ENCODE measurements at regions not wholly inside any gene's neighbourhood (a gene's known extent, or its start where the extent isn't known, plus 50 kb on each side); places are given as distances from the start of the nearest gene placed in this dataset.
A peak's percentile ranks its signal among the peaks of the same experiment; 100 is the strongest.

DNA sequence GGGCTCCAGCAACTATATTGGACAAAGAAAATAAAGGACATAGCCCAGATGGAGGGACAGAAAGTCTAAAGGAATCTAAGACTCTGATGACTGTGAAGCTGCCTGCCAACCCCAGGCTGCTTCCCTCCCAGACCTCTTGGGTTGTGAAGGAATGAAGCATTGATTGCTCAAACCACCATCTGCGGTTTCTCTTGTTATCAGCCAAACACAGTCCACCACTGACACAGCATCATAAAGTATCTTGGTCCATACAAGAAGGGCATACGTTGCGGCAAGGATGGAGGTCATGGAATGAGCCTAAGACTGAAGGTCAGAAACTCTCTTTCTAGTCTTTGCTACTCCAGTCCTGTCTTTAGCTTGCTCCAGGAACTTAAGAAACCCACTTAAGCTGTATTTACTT, 58.5 kb upstream of the PLXNC1 start (continued):
- TF ChIP-seq, protein P1, sequence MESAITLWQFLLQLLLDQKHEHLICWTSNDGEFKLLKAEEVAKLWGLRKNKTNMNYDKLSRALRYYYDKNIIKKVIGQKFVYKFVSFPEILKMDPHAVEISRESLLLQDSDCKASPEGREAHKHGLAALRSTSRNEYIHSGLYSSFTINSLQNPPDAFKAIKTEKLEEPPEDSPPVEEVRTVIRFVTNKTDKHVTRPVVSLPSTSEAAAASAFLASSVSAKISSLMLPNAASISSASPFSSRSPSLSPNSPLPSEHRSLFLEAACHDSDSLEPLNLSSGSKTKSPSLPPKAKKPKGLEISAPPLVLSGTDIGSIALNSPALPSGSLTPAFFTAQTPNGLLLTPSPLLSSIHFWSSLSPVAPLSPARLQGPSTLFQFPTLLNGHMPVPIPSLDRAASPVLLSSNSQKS (CRISPR knock-in tag; IDR thresholded peaks at IDR 0.05), result no peak
- TF ChIP-seq, protein P2, sequence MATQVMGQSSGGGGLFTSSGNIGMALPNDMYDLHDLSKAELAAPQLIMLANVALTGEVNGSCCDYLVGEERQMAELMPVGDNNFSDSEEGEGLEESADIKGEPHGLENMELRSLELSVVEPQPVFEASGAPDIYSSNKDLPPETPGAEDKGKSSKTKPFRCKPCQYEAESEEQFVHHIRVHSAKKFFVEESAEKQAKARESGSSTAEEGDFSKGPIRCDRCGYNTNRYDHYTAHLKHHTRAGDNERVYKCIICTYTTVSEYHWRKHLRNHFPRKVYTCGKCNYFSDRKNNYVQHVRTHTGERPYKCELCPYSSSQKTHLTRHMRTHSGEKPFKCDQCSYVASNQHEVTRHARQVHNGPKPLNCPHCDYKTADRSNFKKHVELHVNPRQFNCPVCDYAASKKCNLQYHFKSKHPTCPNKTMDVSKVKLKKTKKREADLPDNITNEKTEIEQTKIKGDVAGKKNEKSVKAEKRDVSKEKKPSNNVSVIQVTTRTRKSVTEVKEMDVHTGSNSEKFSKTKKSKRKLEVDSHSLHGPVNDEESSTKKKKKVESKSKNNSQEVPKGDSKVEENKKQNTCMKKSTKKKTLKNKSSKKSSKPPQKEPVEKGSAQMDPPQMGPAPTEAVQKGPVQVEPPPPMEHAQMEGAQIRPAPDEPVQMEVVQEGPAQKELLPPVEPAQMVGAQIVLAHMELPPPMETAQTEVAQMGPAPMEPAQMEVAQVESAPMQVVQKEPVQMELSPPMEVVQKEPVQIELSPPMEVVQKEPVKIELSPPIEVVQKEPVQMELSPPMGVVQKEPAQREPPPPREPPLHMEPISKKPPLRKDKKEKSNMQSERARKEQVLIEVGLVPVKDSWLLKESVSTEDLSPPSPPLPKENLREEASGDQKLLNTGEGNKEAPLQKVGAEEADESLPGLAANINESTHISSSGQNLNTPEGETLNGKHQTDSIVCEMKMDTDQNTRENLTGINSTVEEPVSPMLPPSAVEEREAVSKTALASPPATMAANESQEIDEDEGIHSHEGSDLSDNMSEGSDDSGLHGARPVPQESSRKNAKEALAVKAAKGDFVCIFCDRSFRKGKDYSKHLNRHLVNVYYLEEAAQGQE (IDR thresholded peaks at IDR 0.05; ENCODE audit: borderline replicate concordance), result no peak
- TF ChIP-seq, protein P2 (CRISPR knock-in tag; IDR thresholded peaks at IDR 0.05; ENCODE audit: low read depth), result no peak
- TF ChIP-seq HDGF (IDR thresholded peaks at IDR 0.05), result no peak
- TF ChIP-seq FOS (IDR thresholded peaks at IDR 0.05; ENCODE audit: extremely low read depth, insufficient read length), result no peak
- TF ChIP-seq CREM (IDR thresholded peaks at IDR 0.05; ENCODE audit: low read depth), result peak; percentile 79
- TF ChIP-seq IRF9 (tag; IDR thresholded peaks at IDR 0.05), result no peak
- no peak for TF ChIP-seq TCFL5 (CRISPR knock-in tag; conservative IDR thresholded peaks at IDR 0.05)
- TF ChIP-seq DDX20 (tag; IDR thresholded peaks at IDR 0.05; ENCODE audit: low read depth), result no peak
- TF ChIP-seq KDM2B (CRISPR knock-in tag; IDR thresholded peaks at IDR 0.05), result no peak
- TF ChIP-seq, protein P3, sequence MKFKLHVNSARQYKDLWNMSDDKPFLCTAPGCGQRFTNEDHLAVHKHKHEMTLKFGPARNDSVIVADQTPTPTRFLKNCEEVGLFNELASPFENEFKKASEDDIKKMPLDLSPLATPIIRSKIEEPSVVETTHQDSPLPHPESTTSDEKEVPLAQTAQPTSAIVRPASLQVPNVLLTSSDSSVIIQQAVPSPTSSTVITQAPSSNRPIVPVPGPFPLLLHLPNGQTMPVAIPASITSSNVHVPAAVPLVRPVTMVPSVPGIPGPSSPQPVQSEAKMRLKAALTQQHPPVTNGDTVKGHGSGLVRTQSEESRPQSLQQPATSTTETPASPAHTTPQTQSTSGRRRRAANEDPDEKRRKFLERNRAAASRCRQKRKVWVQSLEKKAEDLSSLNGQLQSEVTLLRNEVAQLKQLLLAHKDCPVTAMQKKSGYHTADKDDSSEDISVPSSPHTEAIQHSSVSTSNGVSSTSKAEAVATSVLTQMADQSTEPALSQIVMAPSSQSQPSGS (CRISPR knock-in tag; IDR thresholded peaks at IDR 0.05), result no peak
- TF ChIP-seq TEAD2 (tag; IDR thresholded peaks at IDR 0.05), result no peak
- TF ChIP-seq SRSF9 (IDR thresholded peaks at IDR 0.05; ENCODE audit: borderline replicate concordance, low read depth, low read length), result no peak
- TF ChIP-seq, protein P4, sequence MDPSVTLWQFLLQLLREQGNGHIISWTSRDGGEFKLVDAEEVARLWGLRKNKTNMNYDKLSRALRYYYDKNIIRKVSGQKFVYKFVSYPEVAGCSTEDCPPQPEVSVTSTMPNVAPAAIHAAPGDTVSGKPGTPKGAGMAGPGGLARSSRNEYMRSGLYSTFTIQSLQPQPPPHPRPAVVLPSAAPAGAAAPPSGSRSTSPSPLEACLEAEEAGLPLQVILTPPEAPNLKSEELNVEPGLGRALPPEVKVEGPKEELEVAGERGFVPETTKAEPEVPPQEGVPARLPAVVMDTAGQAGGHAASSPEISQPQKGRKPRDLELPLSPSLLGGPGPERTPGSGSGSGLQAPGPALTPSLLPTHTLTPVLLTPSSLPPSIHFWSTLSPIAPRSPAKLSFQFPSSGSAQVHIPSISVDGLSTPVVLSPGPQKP (CRISPR knock-in tag; IDR thresholded peaks at IDR 0.05), result no peak
- TF ChIP-seq RFX5 (IDR thresholded peaks at IDR 0.05; ENCODE audit: low read depth, low read length), result no peak
- TF ChIP-seq KLF16 (IDR thresholded peaks at IDR 0.05), result peak; percentile 86

Data from K562 (cell line).